H54 (cell line): ENCODE measurements at regions not wholly inside any gene's neighbourhood (a gene's known extent, or its start where the extent isn't known, plus 50 kb on each side); places are given as distances from the start of the nearest gene placed in this dataset.

Experiments
- DNase-seq: peaks from one replicate; pipeline ENCODE4 v3.0.0; 2011; ENCODE audit warnings: low spot score, mixed read lengths; ENCODE audit not compliant: insufficient read length
- FAIRE-seq: peaks from 3 replicates; lab custom pipeline; 2011; peaks lifted over from hg19 to GRCh38; lab: Jason Lieb, UNC
- POLR2A ChIP-seq: IDR thresholded peaks from 2 replicates; pipeline ENCODE4 v1.6.1; 2011; ENCODE audit warnings: low read depth, mild to moderate bottlenecking, low read length

GRCh38 chr11:134819041-134819440 is 407.0 kb upstream of the B3GAT1 start:
- no peak for TF ChIP-seq POLR2A
- DNase-seq, result no peak

GRCh38 chr11:134818516-134818915 is 406.5 kb upstream of the B3GAT1 start:
- no peak for FAIRE-seq
- TF ChIP-seq POLR2A, result no peak
- DNase-seq, result no peak

More at GRCh38 chr11:134819041-134819440, 407.0 kb upstream of the B3GAT1 start:
- no peak for FAIRE-seq

GRCh38 chr11:134815404-134815803 is 403.4 kb upstream of the B3GAT1 start:
- no peak for TF ChIP-seq POLR2A
- FAIRE-seq, result no peak

GRCh38 chr11:134807997-134808396 is 396.0 kb upstream of the B3GAT1 start:
- DNase-seq (no peak), FAIRE-seq (no peak)
- no peak for TF ChIP-seq POLR2A

More at GRCh38 chr11:134815404-134815803, 403.4 kb upstream of the B3GAT1 start:
- DNase-seq, result no peak

GRCh38 chr11:134802598-134802997 is 390.6 kb upstream of the B3GAT1 start:
- no peak for DNase-seq
- no peak for TF ChIP-seq POLR2A
- FAIRE-seq, result no peak

- no peak for FAIRE-seq
- no peak for TF ChIP-seq POLR2A
- no peak for DNase-seq
These were observed 390.1 kb upstream of the B3GAT1 start for GRCh38 chr11:134802116-134802515.

GRCh38 chr11:134801570-134801969 is 389.5 kb upstream of the B3GAT1 start:
- DNase-seq, result no peak
- no peak for FAIRE-seq
- no peak for TF ChIP-seq POLR2A

GRCh38 chr11:134800826-134801225 is 388.8 kb upstream of the B3GAT1 start:
- FAIRE-seq (no peak), DNase-seq (no peak)
- TF ChIP-seq POLR2A, result no peak

GRCh38 chr11:134800130-134800529 is 388.1 kb upstream of the B3GAT1 start:
- FAIRE-seq, result no peak
- DNase-seq, result no peak
- TF ChIP-seq POLR2A, result no peak

- DNase-seq, result no peak
- TF ChIP-seq POLR2A, result no peak
- no peak for FAIRE-seq
These were observed 387.3 kb upstream of the B3GAT1 start for GRCh38 chr11:134799386-134799785.

- no peak for TF ChIP-seq POLR2A
- FAIRE-seq, result no peak
- DNase-seq, result no peak
These were observed 385.5 kb upstream of the B3GAT1 start for GRCh38 chr11:134797411-134798089.

GRCh38 chr11:134795017-134795416 is 383.0 kb upstream of the B3GAT1 start:
- no peak for FAIRE-seq
- no peak for DNase-seq
- TF ChIP-seq POLR2A, result no peak

- TF ChIP-seq POLR2A, result no peak
- DNase-seq (no peak), FAIRE-seq (no peak)
These were observed 382.1 kb upstream of the B3GAT1 start for GRCh38 chr11:134794192-134794591.

- no peak for TF ChIP-seq POLR2A
- FAIRE-seq (no peak), DNase-seq (no peak)
These were observed 380.6 kb upstream of the B3GAT1 start for GRCh38 chr11:134792677-134793076.

GRCh38 chr11:134792044-134792443 is 380.0 kb upstream of the B3GAT1 start:
- no peak for TF ChIP-seq POLR2A
- DNase-seq (no peak), FAIRE-seq (no peak)

GRCh38 chr11:134791102-134791501 is 379.1 kb upstream of the B3GAT1 start:
- DNase-seq (no peak), FAIRE-seq (no peak)
- TF ChIP-seq POLR2A, result no peak
